HuH-7 (cell line): ENCODE measurements at regions not wholly inside any gene's neighbourhood (a gene's known extent, or its start where the extent isn't known, plus 50 kb on each side); places are given as distances from the start of the nearest gene placed in this dataset.
"Not testable (repeated sequence)": the region's sequence is repeated elsewhere in the genome, so short reads cannot be mapped to it uniquely, and the experiment has no call there.

ENCODE experiments used
- DNase-seq: peaks from one replicate; pipeline ENCODE4 v3.0.0; 2011; ENCODE audit warnings: low spot score

- DNase-seq, result no peak
Observed at GRCh38 chr16:85441189-85441889, 171.8 kb upstream of the GSE1 start.

GRCh38 chr16:85441890-85442670 is 171.0 kb upstream of the GSE1 start:
- DNase-seq, result no peak

- no peak for DNase-seq
Observed at GRCh38 chr16:85443116-85443515, 170.0 kb upstream of the GSE1 start.

- DNase-seq, result no peak
Observed at GRCh38 chr16:85443531-85443930, 169.6 kb upstream of the GSE1 start.

- no peak for DNase-seq
Observed at GRCh38 chr16:85445064-85445778, 167.9 kb upstream of the GSE1 start.

GRCh38 chr16:85445779-85446222 is 167.3 kb upstream of the GSE1 start:
- no peak for DNase-seq

- DNase-seq, result no peak
Observed at GRCh38 chr16:85446951-85447692, 166.0 kb upstream of the GSE1 start.

- DNase-seq, result no peak
Observed at GRCh38 chr16:85447693-85448313, 165.3 kb upstream of the GSE1 start.

GRCh38 chr16:85448557-85449190 is 164.4 kb upstream of the GSE1 start:
- peak; percentile 98 for DNase-seq

GRCh38 chr16:85449191-85449884 is 163.8 kb upstream of the GSE1 start:
- DNase-seq, result no peak

GRCh38 chr16:85449885-85450245 is 163.3 kb upstream of the GSE1 start:
- DNase-seq, result no peak

- not testable (repeated sequence) for DNase-seq
Observed at GRCh38 chr16:85451142-85451541, 162.0 kb upstream of the GSE1 start.

GRCh38 chr16:85451641-85452363 is 161.3 kb upstream of the GSE1 start:
- no peak for DNase-seq

GRCh38 chr16:85452364-85453193 is 160.5 kb upstream of the GSE1 start:
- no peak for DNase-seq

GRCh38 chr16:85453194-85453678 is 159.9 kb upstream of the GSE1 start:
- DNase-seq, result no peak

- DNase-seq, result no peak
Observed at GRCh38 chr16:85453703-85454102, 159.4 kb upstream of the GSE1 start.

GRCh38 chr16:85454171-85454872 is 158.8 kb upstream of the GSE1 start:
- no peak for DNase-seq

GRCh38 chr16:85455534-85455933 is 157.6 kb upstream of the GSE1 start:
- no peak for DNase-seq
